CD4-positive, alpha-beta T cell treated with Interleukin-15 for 4 hours (primary cell): ENCODE measurements at regions not wholly inside any gene's neighbourhood (a gene's known extent, or its start where the extent isn't known, plus 50 kb on each side); places are given as distances from the start of the nearest gene placed in this dataset.

ENCODE experiments used
- DNase-seq: peaks from one replicate; pipeline ENCODE4 v3.0.0-alpha.2; 2020; ENCODE audit warnings: low spot score

GRCh38 chr22:47297261-47298016 is 535.0 kb downstream of the TBC1D22A start:
- DNase-seq = no peak

- no peak for DNase-seq
Measured at GRCh38 chr22:47296405-47297260, 534.2 kb downstream of the TBC1D22A start.

GRCh38 chr22:47295982-47296381 is 533.5 kb downstream of the TBC1D22A start:
- DNase-seq = no peak

- DNase-seq = no peak
Measured at GRCh38 chr22:47295226-47295901, 532.9 kb downstream of the TBC1D22A start.

GRCh38 chr22:47294576-47294975 is 532.1 kb downstream of the TBC1D22A start:
- DNase-seq = no peak

GRCh38 chr22:47294222-47294532 is 531.7 kb downstream of the TBC1D22A start:
- DNase-seq = no peak

- no peak for DNase-seq
Measured at GRCh38 chr22:47293368-47294221, 531.1 kb downstream of the TBC1D22A start.

- DNase-seq = no peak
Measured at GRCh38 chr22:47292546-47293320, 530.3 kb downstream of the TBC1D22A start.

GRCh38 chr22:47291565-47292495 is 529.4 kb downstream of the TBC1D22A start:
- DNase-seq = no peak

GRCh38 chr22:47290706-47291430 is 528.4 kb downstream of the TBC1D22A start:
- DNase-seq = no peak

- no peak for DNase-seq
Measured at GRCh38 chr22:47289336-47289985, 527.0 kb downstream of the TBC1D22A start.

GRCh38 chr22:47288680-47289079 is 526.2 kb downstream of the TBC1D22A start:
- no peak for DNase-seq

- no peak for DNase-seq
Measured at GRCh38 chr22:47287516-47287915, 525.1 kb downstream of the TBC1D22A start.

GRCh38 chr22:47286590-47286989 is 524.1 kb downstream of the TBC1D22A start:
- no peak for DNase-seq

GRCh38 chr22:47285981-47286380 is 523.5 kb downstream of the TBC1D22A start:
- no peak for DNase-seq

- no peak for DNase-seq
Measured at GRCh38 chr22:47284822-47285221, 522.4 kb downstream of the TBC1D22A start.

- DNase-seq = no peak
Measured at GRCh38 chr22:47284360-47284759, 521.9 kb downstream of the TBC1D22A start.

- DNase-seq = no peak
Measured at GRCh38 chr22:47283616-47284270, 521.3 kb downstream of the TBC1D22A start.
